Peyer's patch (tissue), 4 donors: ENCODE measurements at regions not wholly inside any gene's neighbourhood (a gene's known extent, or its start where the extent isn't known, plus 50 kb on each side); places are given as distances from the start of the nearest gene placed in this dataset.

ENCODE experiments used
- CTCF ChIP-seq, 6 experiments: fragments of 450-650 bp in 4 of 6; fragments of 200-600 bp in 2 of 6; sonication (generic) in 1 of 6; IDR thresholded peaks; one replicate each; pipeline ENCODE4 v1.5.1; 2017 to 2019; ENCODE audit warnings: antibody characterized with exemption in 6 of 6, mild to moderate bottlenecking in 3 of 6, moderate library complexity in 1 of 6
- POLR2A ChIP-seq, 2 donors: fragments of 450-650 bp; IDR thresholded peaks; one replicate each; pipeline ENCODE4 v1.5.1; 2017; ENCODE audit warnings: antibody characterized with exemption in 2 of 2, mild to moderate bottlenecking in 2 of 2, moderate library complexity in 2 of 2

- TF ChIP-seq CTCF (IDR thresholded peaks at IDR 0.05) (no peak), POLR2A (IDR thresholded peaks at IDR 0.05) (no peak)
These were observed 719.8 kb upstream of the RAG2 start for GRCh38 chr11:37317803-37318202.
